Colonic mucosa (tissue), 4 donors: ENCODE measurements at regions not wholly inside any gene's neighbourhood (a gene's known extent, or its start where the extent isn't known, plus 50 kb on each side); places are given as distances from the start of the nearest gene placed in this dataset.

ENCODE experiments used
- DNase-seq: peaks from one replicate; pipeline ENCODE4 v3.0.0-alpha.2; 2020
- H3K27ac ChIP-seq: fragments of 200-600 bp; one replicate; pipeline ENCODE4 v1.8.0; 2021
- H3K27me3 ChIP-seq: fragments of 200-600 bp; one replicate; pipeline ENCODE4 v1.8.0; 2021
- H3K36me3 ChIP-seq: fragments of 200-600 bp; one replicate; pipeline ENCODE4 v1.8.0; 2021
- H3K4me1 ChIP-seq: fragments of 200-600 bp; one replicate; pipeline ENCODE4 v1.8.0; 2021; ENCODE audit warnings: mild to moderate bottlenecking
- H3K4me3 ChIP-seq: fragments of 200-600 bp; one replicate; pipeline ENCODE4 v1.8.0; 2021
- H3K9ac ChIP-seq, 2 donors: one replicate each; pipeline ENCODE4 v1.7.0; 2013; ENCODE audit warnings: control low read depth in 2 of 2, low read depth in 2 of 2, low read length in 2 of 2
- H3K9me3 ChIP-seq: fragments of 200-600 bp; one replicate; pipeline ENCODE4 v1.8.0; 2021
- CTCF ChIP-seq: fragments of 200-600 bp; IDR thresholded peaks from one replicate; pipeline ENCODE4 v1.8.0; 2022; ENCODE audit warnings: antibody characterized with exemption, mild to moderate bottlenecking
- intact Hi-C: fragments of 100-400 bp; cut with DNase I; formaldehyde crosslinking; loops from one replicate; pipeline ENCODE4 v1.14.1; 2022
- donor health status: healthy.
- donor health status: DM: no; HTN: no; CAD: no.
- donor health status: DM: no; HTN: no; CAD: no.

DNA sequence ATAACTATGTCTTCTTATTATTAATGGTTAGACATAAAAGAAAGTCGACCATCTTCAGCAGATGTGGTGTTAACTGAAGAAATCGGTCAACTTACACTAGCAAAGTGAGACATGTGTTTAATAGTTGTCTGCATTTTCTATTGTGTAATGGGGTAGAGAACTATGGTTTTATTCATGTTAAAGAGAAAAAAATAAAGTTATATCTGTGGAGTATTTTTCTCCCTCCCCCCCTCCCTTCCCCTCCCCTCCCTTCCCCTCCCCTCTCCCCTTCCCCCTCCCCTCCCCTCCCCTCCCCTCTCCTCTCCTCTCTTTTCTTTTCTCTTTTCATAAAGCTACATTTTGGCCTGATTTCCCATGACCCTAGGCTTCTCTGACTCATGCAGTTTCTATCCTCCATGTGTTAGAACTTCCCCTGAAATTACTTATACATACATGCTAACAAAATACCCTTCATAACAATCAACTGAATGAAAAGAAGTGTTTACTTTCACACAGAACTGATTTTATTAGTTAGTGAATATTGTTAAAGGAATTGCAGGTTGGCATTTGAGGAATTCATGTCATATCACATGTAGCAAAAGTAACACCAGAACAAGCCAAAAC, 1431.0 kb upstream of the ATXN8OS start:
- H3K4me3 ChIP-seq, result no peak overlapping the region
- no peaks in the 10 kb centered on the region for H3K27me3 ChIP-seq
- no peak overlapping the region for H3K27ac ChIP-seq
- no peaks in the 10 kb centered on the region for H3K4me1 ChIP-seq
- TF ChIP-seq CTCF, result no peak
- DNase-seq, result no peak
- intact Hi-C loops, result no loop called here
- no peaks in the 10 kb centered on the region for H3K9me3 ChIP-seq
- no peaks in the 10 kb centered on the region for H3K36me3 ChIP-seq
- no peak overlapping the region for H3K9ac ChIP-seq

DNA sequence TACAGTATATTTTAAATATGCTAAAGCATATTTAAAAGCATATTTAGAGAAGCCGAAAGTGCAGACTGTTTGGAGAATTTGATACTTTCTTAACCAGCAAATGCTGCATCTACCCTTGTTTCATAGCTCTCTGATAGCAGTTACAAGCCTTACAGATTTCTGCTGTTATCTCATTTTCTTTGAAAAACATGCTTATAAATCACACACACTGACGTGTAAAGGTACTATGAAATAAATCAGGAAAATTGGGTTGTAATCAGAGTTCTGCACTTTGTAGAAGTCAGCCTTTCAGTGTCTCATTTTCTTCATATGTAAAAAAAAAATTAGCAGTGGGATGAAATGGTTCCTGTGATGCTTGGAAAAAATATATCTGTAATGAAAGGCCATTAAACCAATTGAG, 1432.4 kb upstream of the ATXN8OS start:
- no peak overlapping the region for H3K9ac ChIP-seq
- no peaks in the 10 kb centered on the region for H3K27me3 ChIP-seq
- intact Hi-C loops, result no loop called here
- DNase-seq, result no peak
- H3K27ac ChIP-seq, result no peak overlapping the region
- no peak overlapping the region for H3K4me3 ChIP-seq
- no peak for TF ChIP-seq CTCF
- no peaks in the 10 kb centered on the region for H3K36me3 ChIP-seq
- no peaks in the 10 kb centered on the region for H3K9me3 ChIP-seq
- no peaks in the 10 kb centered on the region for H3K4me1 ChIP-seq

DNA sequence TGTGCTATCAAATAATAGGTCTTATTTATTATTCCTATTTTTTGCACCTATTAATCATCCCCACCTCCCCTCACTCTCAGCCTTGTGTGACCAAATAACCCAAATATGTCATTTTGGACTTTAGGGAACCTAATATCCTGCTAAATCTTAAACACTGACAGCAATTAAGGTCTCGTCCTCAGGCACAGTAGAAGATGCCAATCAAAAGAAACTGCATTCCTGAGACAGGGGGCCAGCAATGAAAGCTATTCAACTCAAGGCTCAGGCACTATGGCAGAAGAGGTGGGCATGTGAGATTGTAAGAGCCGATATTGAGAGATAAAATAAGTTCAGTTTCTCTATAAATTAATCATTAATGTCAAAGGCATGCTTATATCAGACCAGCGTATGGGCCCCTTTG, 1437.7 kb upstream of the PCDH9 start:
- H3K9ac ChIP-seq, result no peak overlapping the region
- H3K4me1 ChIP-seq, result no peaks in the 10 kb centered on the region
- TF ChIP-seq CTCF, result no peak
- intact Hi-C loops, result no loop called here
- no peaks in the 10 kb centered on the region for H3K9me3 ChIP-seq
- H3K27ac ChIP-seq, result no peak overlapping the region
- no peak overlapping the region for H3K4me3 ChIP-seq
- no peak for DNase-seq
- no peaks in the 10 kb centered on the region for H3K27me3 ChIP-seq
- no peaks in the 10 kb centered on the region for H3K36me3 ChIP-seq

DNA sequence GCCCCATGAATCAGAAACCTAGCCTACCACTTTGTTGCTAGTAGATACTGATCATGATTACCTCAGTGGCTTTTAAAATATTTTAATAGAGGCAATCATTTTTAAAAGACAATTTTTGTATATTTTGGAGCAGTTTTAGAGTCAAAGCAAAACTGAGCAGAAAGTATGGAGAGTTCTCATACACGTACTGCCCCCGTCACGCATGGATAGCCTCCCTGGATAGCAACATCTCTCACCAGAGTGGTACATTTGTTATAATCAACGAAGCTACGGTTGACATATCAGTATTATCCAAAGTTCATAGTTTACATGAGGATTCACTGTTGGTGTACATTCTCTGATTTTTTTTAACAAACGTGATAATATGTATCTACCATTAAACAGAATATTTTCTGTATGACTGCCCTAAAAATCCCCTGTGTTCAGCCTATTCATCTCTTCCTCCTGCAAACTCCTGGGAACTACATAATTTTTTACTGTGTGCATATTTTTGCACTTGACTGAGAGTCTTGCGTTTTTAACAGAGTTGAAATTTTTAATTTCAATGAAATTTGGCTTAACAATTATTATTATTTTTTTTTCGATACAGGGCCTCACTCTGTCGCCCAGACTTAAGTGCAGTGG, 1436.8 kb upstream of the PCDH9 start:
- Histone ChIP-seq H3K27me3 (no peaks in the 10 kb centered on the region), H3K36me3 (no peaks in the 10 kb centered on the region), H3K9ac (no peak overlapping the region), H3K4me1 (no peaks in the 10 kb centered on the region), H3K9me3 (no peaks in the 10 kb centered on the region), H3K27ac (no peak overlapping the region), H3K4me3 (no peak overlapping the region)
- no peak for TF ChIP-seq CTCF
- intact Hi-C loops, result no loop called here
- DNase-seq, result no peak

GRCh38 chr13:68645814-68646213, 1415.7 kb upstream of the PCDH9 start:
- Histone ChIP-seq H3K27me3 (no peaks in the 10 kb centered on the region), H3K36me3 (no peaks in the 10 kb centered on the region), H3K27ac (no peak overlapping the region), H3K4me3 (no peak overlapping the region), H3K9me3 (no peaks in the 10 kb centered on the region), H3K4me1 (no peaks in the 10 kb centered on the region), H3K9ac (no peak overlapping the region)
- intact Hi-C loops, result no loop called here
- DNase-seq, result no peak
- no peak for TF ChIP-seq CTCF
